ENCODE measurements at regions not wholly inside any gene's neighbourhood (a gene's known extent, or its start where the extent isn't known, plus 50 kb on each side); places are given as distances from the start of the nearest gene placed in this dataset.
"Not testable (repeated sequence)": the region's sequence is repeated elsewhere in the genome, so short reads cannot be mapped to it uniquely, and the experiment has no call there.

GRCh38 chr2:237240252-237240651 is 154.6 kb downstream of the COPS8 start:
- peaks cover 27% of the 10 kb centered on the region for H3K9me3 ChIP-seq (ENCODE audit: insufficient read depth, low read depth, low read length)
- H3K27me3 ChIP-seq (ENCODE audit: insufficient read depth, low read length): no peaks in the 10 kb centered on the region
- no peak overlapping the region for H3K9ac ChIP-seq (ENCODE audit: low read depth, low read length)
- no peaks in the 10 kb centered on the region for H3K4me1 ChIP-seq (ENCODE audit: insufficient read depth, low read length)
- H3K36me3 ChIP-seq (ENCODE audit: insufficient read depth, low read depth, low read length): no peaks in the 10 kb centered on the region
- H3K27ac ChIP-seq (ENCODE audit: low read length): no peak overlapping the region
- no peak overlapping the region for H3K4me3 ChIP-seq (ENCODE audit: low read length)

- not testable (repeated sequence) for H3K4me1 ChIP-seq (ENCODE audit: insufficient read depth, low read length); H3K36me3 ChIP-seq (ENCODE audit: insufficient read depth, low read depth, low read length); H3K27me3 ChIP-seq (ENCODE audit: insufficient read depth, low read length); H3K27ac ChIP-seq (ENCODE audit: low read length); H3K9ac ChIP-seq (ENCODE audit: low read depth, low read length); H3K4me3 ChIP-seq (ENCODE audit: low read length)
- peaks cover 27% of the 10 kb centered on the region for H3K9me3 ChIP-seq (ENCODE audit: insufficient read depth, low read depth, low read length)
Measured at GRCh38 chr2:237240868-237241267, 155.2 kb downstream of the COPS8 start.

- no peaks in the 10 kb centered on the region for H3K27me3 ChIP-seq (ENCODE audit: insufficient read depth, low read length)
- no peak overlapping the region for H3K27ac ChIP-seq (ENCODE audit: low read length)
- no peaks in the 10 kb centered on the region for H3K4me1 ChIP-seq (ENCODE audit: insufficient read depth, low read length)
- no peak overlapping the region for H3K9ac ChIP-seq (ENCODE audit: low read depth, low read length)
- no peak overlapping the region for H3K4me3 ChIP-seq (ENCODE audit: low read length)
- H3K36me3 ChIP-seq (ENCODE audit: insufficient read depth, low read depth, low read length): no peaks in the 10 kb centered on the region
- peaks cover 27% of the 10 kb centered on the region for H3K9me3 ChIP-seq (ENCODE audit: insufficient read depth, low read depth, low read length)
Measured at GRCh38 chr2:237242091-237242536, 156.4 kb downstream of the COPS8 start.

- Histone ChIP-seq H3K27ac (ENCODE audit: low read length) (no peak overlapping the region), H3K4me1 (ENCODE audit: insufficient read depth, low read length) (no peaks in the 10 kb centered on the region), H3K9me3 (ENCODE audit: insufficient read depth, low read depth, low read length) (peaks cover 27% of the 10 kb centered on the region), H3K9ac (ENCODE audit: low read depth, low read length) (no peak overlapping the region), H3K36me3 (ENCODE audit: insufficient read depth, low read depth, low read length) (no peaks in the 10 kb centered on the region), H3K4me3 (ENCODE audit: low read length) (no peak overlapping the region), H3K27me3 (ENCODE audit: insufficient read depth, low read length) (no peaks in the 10 kb centered on the region)
Measured at GRCh38 chr2:237243487-237243886, 157.8 kb downstream of the COPS8 start.

GRCh38 chr2:237244178-237244577 is 158.5 kb downstream of the COPS8 start:
- Histone ChIP-seq H3K9ac (ENCODE audit: low read depth, low read length) (no peak overlapping the region), H3K9me3 (ENCODE audit: insufficient read depth, low read depth, low read length) (peaks cover 27% of the 10 kb centered on the region), H3K4me1 (ENCODE audit: insufficient read depth, low read length) (no peaks in the 10 kb centered on the region), H3K27ac (ENCODE audit: low read length) (no peak overlapping the region), H3K27me3 (ENCODE audit: insufficient read depth, low read length) (no peaks in the 10 kb centered on the region), H3K4me3 (ENCODE audit: low read length) (no peak overlapping the region), H3K36me3 (ENCODE audit: insufficient read depth, low read depth, low read length) (no peaks in the 10 kb centered on the region)

- no peak overlapping the region for H3K27ac ChIP-seq (ENCODE audit: low read length)
- H3K9ac ChIP-seq (ENCODE audit: low read depth, low read length): no peak overlapping the region
Measured at GRCh38 chr2:237244976-237245646, 159.4 kb downstream of the COPS8 start.

GRCh38 chr2:237250599-237250998 is 163.4 kb downstream of the COL6A3 start:
- Histone ChIP-seq H3K4me3 (ENCODE audit: low read length) (no peak overlapping the region), H3K36me3 (ENCODE audit: insufficient read depth, low read depth, low read length) (no peaks in the 10 kb centered on the region), H3K27ac (ENCODE audit: low read length) (no peak overlapping the region), H3K27me3 (ENCODE audit: insufficient read depth, low read length) (no peaks in the 10 kb centered on the region), H3K9me3 (ENCODE audit: insufficient read depth, low read depth, low read length) (no peaks in the 10 kb centered on the region), H3K9ac (ENCODE audit: low read depth, low read length) (no peak overlapping the region), H3K4me1 (ENCODE audit: insufficient read depth, low read length) (no peaks in the 10 kb centered on the region)

More at GRCh38 chr2:237244976-237245646, 159.4 kb downstream of the COPS8 start:
- Histone ChIP-seq H3K4me1 (ENCODE audit: insufficient read depth, low read length) (no peaks in the 10 kb centered on the region), H3K4me3 (ENCODE audit: low read length) (no peak overlapping the region), H3K27me3 (ENCODE audit: insufficient read depth, low read length) (no peaks in the 10 kb centered on the region), H3K36me3 (ENCODE audit: insufficient read depth, low read depth, low read length) (no peaks in the 10 kb centered on the region), H3K9me3 (ENCODE audit: insufficient read depth, low read depth, low read length) (peaks cover 23% of the 10 kb centered on the region)

- H3K9ac ChIP-seq (ENCODE audit: low read depth, low read length): no peak overlapping the region
- H3K27me3 ChIP-seq (ENCODE audit: insufficient read depth, low read length): no peaks in the 10 kb centered on the region
- H3K9me3 ChIP-seq (ENCODE audit: insufficient read depth, low read depth, low read length): no peaks in the 10 kb centered on the region
- no peak overlapping the region for H3K27ac ChIP-seq (ENCODE audit: low read length)
- H3K4me3 ChIP-seq (ENCODE audit: low read length): no peak overlapping the region
- H3K4me1 ChIP-seq (ENCODE audit: insufficient read depth, low read length): no peaks in the 10 kb centered on the region
- H3K36me3 ChIP-seq (ENCODE audit: insufficient read depth, low read depth, low read length): no peaks in the 10 kb centered on the region
Measured at GRCh38 chr2:237251986-237252385, 162.0 kb downstream of the COL6A3 start.

GRCh38 chr2:237253046-237253702 is 160.8 kb downstream of the COL6A3 start:
- Histone ChIP-seq H3K9ac (ENCODE audit: low read depth, low read length) (no peak overlapping the region), H3K36me3 (ENCODE audit: insufficient read depth, low read depth, low read length) (no peaks in the 10 kb centered on the region), H3K4me1 (ENCODE audit: insufficient read depth, low read length) (no peaks in the 10 kb centered on the region), H3K27ac (ENCODE audit: low read length) (no peak overlapping the region), H3K4me3 (ENCODE audit: low read length) (no peak overlapping the region), H3K27me3 (ENCODE audit: insufficient read depth, low read length) (no peaks in the 10 kb centered on the region), H3K9me3 (ENCODE audit: insufficient read depth, low read depth, low read length) (no peaks in the 10 kb centered on the region)

GRCh38 chr2:237254369-237254861 is 159.5 kb downstream of the COL6A3 start:
- H3K9me3 ChIP-seq (ENCODE audit: insufficient read depth, low read depth, low read length): no peaks in the 10 kb centered on the region
- H3K27ac ChIP-seq (ENCODE audit: low read length): no peak overlapping the region
- H3K27me3 ChIP-seq (ENCODE audit: insufficient read depth, low read length): no peaks in the 10 kb centered on the region
- H3K36me3 ChIP-seq (ENCODE audit: insufficient read depth, low read depth, low read length): no peaks in the 10 kb centered on the region
- no peaks in the 10 kb centered on the region for H3K4me1 ChIP-seq (ENCODE audit: insufficient read depth, low read length)
- no peak overlapping the region for H3K9ac ChIP-seq (ENCODE audit: low read depth, low read length)
- no peak overlapping the region for H3K4me3 ChIP-seq (ENCODE audit: low read length)

- no peak overlapping the region for H3K4me3 ChIP-seq (ENCODE audit: low read length)
- no peaks in the 10 kb centered on the region for H3K4me1 ChIP-seq (ENCODE audit: insufficient read depth, low read length)
- H3K27me3 ChIP-seq (ENCODE audit: insufficient read depth, low read length): no peaks in the 10 kb centered on the region
- no peaks in the 10 kb centered on the region for H3K36me3 ChIP-seq (ENCODE audit: insufficient read depth, low read depth, low read length)
- H3K9me3 ChIP-seq (ENCODE audit: insufficient read depth, low read depth, low read length): no peaks in the 10 kb centered on the region
- H3K9ac ChIP-seq (ENCODE audit: low read depth, low read length): no peak overlapping the region
- no peak overlapping the region for H3K27ac ChIP-seq (ENCODE audit: low read length)
Measured at GRCh38 chr2:237254911-237255578, 158.9 kb downstream of the COL6A3 start.

- H3K27me3 ChIP-seq (ENCODE audit: insufficient read depth, low read length): no peaks in the 10 kb centered on the region
- no peak overlapping the region for H3K9ac ChIP-seq (ENCODE audit: low read depth, low read length)
- no peaks in the 10 kb centered on the region for H3K4me1 ChIP-seq (ENCODE audit: insufficient read depth, low read length)
- no peaks in the 10 kb centered on the region for H3K9me3 ChIP-seq (ENCODE audit: insufficient read depth, low read depth, low read length)
- no peak overlapping the region for H3K27ac ChIP-seq (ENCODE audit: low read length)
- no peaks in the 10 kb centered on the region for H3K36me3 ChIP-seq (ENCODE audit: insufficient read depth, low read depth, low read length)
- H3K4me3 ChIP-seq (ENCODE audit: low read length): no peak overlapping the region
Measured at GRCh38 chr2:237256887-237257286, 157.1 kb downstream of the COL6A3 start.

Measured in iPS-20b (cell line).